CMK (cell line): ENCODE measurements at regions not wholly inside any gene's neighbourhood (a gene's known extent, or its start where the extent isn't known, plus 50 kb on each side); places are given as distances from the start of the nearest gene placed in this dataset.
"Not testable (repeated sequence)": the region's sequence is repeated elsewhere in the genome, so short reads cannot be mapped to it uniquely, and the experiment has no call there.

Experiments used
- DNase-seq: peaks from one replicate; pipeline ENCODE4 v3.0.0-alpha.2; 2010; ENCODE audit warnings: low read depth

DNA sequence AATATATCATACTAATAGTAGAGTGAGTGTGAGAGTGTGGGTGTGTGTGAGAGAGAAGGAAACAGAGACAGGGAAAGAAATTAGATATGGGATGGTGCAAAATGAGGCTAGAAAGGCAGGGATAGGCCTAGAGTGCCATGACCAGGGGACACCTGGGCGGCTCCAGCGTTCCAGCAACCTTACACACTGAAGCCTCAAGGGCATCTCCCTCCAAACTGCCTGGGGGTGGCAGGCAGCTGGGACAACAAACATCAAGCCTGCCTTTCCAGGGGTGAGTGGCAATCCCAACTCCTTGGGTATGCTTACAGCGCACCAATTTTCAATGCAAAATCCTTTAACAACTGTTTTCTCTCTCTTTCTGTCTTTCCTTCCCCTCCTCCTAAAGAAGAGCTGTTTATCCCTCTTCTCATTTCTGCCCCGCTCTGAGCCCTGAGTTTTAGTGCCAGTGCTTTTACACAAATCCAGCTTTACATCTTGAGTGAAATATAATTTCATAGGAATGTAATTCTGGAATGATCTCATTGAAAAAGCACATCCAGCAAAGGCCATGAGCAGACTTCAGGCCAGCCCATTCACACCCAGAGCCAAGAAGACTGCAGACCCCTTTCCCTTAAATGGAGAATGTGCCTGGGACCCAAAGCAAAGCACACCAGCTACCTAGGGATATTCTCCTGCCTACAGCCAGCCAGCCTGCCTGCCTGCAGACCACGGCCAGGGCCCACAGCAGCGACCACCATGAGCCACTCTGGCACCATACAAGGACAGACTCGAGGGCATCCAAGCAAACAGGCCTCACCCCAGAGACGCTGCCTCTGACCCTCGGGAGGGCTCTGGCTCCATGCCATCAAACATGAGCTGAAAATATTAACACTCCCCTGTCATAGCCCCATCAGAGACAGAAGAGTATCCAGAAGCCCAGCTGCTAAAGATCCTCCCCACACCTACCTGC, 90.3 kb downstream of the RPL27A start:
- DNase-seq = no peak

DNA sequence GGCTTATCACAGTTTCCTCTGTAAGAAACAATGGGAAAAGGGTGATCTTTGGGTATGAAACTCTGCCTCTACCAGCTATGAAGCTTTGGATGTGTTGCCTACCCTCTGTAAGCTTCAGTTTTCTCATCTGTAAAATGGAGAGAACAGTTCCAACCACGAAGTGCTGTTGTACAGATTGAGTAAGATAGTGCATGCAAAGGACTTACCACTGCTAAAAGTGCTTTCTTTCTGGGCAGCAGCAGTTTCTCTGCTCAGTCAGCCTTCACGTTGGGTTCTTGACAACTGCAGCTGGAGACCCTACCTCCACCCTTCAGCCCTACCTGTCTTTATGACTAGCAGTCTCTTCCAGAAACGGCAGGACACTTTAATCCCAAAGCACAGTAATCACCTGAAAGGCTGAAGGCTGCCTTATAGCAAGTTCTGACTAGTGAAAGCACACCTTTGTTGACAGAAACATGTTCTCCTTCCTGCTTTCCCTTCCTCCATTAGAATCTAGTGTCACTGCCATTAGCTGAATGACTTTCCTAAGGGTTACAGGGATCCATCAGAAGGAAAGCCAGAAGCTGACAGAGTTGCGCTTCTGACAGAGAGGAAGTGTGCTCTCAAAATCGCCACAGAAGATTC, 91.4 kb downstream of the RPL27A start:
- DNase-seq = no peak

DNA sequence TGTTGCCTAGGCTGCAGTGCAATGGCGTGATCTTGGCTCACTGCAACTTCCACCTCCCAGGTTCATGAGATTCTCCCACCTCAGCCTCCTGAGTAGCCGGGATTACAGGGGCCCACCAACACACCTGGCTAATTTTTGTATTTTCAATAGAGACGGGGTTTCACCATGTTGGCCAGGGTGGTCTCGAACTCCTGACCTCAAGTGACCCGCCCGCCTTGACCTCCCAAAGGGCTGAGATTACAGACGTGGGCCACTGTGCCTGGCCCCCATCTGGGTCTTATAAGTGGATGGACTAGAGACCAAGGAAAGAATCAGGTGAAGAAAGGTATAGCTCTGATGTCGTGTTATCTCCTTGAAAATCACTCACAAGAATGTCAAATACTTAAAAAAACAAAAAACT, 92.3 kb downstream of the RPL27A start:
- DNase-seq = not testable (repeated sequence)

DNA sequence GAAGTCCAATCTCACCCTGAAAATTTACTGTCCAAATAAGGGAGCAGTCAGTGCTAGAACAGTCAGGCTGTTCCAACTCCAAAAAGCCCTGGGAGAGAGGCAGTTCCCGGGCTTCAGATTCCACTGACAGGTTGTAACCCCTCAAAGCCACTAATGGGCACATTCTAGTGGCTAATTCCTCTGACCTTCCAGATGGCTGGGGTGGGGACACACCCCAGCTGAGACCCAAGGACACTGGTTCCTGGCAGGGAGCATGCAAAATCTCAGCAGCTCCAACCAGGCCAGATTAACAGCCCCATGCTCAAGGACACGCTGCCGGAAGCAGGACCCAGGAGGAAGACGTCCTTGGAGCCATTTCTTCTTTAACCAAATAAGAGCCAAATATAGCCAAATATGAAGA, 92.7 kb downstream of the RPL27A start:
- no peak for DNase-seq

DNA sequence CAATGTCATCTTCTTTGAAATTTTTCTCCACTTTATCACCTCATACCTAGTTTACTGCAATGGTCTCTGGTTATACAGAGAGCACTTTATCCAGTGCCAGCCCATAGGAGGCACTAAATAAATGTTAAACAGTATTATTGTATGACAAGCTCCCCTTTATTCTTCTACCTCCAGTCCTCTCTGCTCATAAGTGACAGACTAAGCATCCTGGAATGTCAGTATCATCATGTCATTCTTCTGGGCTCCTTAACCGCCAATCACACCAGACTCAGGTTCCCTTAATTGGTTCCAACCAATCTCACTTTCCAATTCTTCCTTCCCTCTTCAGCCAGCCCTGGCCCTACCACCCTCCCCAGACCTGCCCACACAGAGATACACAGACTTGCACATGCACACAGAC, 93.1 kb downstream of the RPL27A start:
- DNase-seq = no peak

DNA sequence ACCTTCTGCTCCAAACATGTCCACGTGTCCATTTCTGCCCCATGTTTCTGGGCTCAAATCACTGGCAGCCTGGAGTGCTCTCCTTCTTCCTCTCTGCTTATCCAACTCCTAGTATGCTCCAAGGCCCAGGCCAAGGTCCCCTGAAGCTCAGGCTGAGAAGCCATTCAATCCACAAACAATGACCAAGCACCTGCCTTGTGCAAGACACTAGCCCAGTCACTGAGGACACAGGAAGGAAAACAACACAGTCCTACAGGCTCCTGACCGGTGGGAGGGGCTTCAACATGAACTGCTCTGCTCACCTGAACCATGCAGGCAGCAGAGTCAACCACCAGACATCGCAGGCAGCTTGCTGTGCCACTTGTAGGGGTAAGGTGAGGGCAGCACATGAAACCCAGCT, 93.6 kb downstream of the RPL27A start:
- no peak for DNase-seq

DNA sequence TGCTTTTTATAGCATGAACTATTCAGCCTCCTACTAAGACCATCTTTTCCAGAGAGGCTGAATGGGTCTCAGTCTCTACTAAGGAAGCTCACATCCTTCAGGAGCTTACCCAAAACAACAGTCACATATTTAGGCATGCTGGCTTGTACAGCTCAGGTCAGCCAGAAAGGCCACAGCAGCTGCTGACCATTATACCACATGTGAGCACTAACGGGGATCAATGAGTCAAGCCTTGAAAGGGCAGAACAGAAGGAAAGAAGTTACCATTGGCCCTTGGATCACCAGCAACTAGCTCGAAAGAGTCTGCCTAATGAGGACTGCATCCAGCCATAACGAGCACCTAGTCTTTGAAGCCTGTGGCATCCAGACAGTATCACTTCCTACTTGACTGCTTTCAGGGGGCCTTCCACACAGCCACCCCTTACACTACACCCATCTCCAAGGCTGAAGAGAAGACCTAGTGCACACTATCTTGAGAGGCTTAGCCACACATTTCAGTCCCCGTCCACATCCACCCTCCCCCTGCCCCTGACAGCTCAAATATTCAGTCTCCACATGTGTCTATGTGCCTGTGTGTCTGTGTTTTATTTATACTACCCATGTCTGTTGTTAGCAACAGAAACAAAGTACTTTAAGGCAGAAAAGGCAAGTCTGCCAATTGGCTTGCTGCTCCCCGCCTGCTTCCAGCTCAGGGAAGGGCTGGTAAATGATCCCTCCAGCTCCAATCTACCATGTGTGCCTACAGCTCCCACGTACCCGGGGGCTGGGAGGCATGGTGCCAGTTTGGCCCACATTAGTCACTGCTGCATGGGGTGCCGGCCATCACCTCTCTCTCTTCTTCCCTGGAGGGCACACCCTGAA, 95.5 kb downstream of the RPL27A start:
- no peak for DNase-seq

DNA sequence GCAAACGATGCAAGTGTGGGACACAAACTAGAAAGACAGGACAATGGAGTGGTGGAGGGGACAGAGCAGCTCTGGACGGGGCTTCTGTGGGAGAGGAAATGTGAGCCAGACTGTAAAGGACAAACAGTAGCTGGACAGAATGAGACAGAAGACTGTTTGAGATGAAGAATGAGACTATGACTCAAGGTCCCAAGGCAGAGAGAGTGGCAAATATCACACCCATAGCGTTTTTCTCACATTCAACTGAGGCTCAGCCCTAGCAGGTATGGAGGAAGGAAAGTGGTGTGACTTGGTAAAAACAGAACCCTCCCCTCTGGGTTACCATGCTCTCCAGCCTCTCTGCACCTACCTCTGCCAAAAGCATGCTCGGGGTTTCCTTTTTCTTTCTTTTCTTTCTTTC, 96.5 kb downstream of the RPL27A start:
- DNase-seq = no peak

DNA sequence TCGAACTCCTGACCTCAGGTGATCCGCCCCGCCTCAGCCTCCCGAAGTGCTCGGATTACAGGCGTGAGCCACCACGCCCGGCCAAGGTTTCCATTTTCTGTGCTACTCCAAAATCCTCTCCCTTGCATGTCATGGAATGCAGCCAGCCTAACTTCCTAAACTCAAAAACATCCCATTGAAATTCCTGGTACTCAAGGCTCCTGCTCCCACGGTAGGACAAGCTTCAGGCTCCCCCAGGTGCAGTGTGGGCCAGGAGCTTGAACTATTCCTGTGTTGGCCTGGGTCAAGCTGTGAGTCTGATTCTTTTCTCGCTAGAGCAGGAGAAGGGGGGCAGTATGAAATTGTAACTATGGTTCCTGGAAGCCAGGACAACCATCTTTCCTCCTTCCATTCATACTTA, 97.1 kb downstream of the RPL27A start:
- no peak for DNase-seq

DNA sequence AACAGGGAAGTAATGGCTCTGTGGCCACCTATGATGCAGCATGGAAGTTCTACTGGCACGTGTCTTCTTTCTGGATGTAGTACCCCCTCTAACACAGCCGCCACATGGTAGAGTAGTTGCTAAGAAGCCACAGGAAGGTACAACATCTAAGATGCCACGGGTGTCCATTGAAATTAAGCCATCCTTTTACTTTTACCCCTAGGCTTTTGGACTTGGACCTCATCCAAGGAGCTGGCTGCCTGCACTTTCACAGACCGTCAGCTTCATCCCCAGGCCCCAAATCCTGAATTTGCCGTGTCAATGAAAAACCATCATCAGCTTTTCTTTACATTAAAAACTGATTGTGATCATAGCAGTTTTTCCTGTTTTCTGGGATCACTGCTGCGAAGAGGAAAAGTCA, 102.4 kb downstream of the RPL27A start:
- no peak for DNase-seq

DNA sequence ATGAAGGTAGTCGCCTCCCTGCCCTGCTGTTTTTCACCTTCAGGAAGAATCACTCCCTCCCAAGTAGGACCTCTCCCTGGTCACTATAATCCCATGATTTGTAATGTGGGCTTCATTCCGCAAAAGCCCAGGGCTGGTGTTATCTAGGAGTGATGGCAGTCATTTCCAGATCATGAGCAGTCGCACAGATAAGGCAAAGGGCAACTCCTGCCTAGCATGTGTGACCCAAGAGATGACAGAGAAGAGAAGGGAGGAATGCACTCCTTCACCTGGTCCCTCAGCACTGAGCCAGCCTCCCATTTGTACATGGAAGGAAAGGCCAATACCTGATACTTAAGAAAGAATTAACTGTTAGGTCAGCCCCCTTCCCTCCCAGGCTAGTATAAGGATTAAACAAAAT, 102.9 kb downstream of the RPL27A start:
- DNase-seq = no peak

DNA sequence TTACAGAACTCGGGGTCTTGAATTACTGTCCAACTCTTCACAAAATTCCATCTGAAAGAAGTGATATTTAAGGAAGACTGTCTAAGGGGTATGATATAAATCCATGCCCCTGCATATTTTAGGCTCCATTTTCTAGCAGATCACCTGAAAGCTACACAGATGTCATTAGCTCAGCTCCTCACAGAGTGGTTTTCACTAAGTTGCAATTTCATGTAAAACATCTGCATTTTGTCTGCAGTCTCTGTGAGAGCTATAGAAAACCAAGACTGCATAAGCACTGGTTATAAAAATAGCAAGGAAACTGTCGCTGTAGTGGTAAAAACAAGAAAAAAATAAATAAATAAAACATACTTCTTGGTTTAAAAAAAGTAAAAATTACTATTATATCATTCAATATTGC, 103.4 kb downstream of the RPL27A start:
- DNase-seq = no peak

DNA sequence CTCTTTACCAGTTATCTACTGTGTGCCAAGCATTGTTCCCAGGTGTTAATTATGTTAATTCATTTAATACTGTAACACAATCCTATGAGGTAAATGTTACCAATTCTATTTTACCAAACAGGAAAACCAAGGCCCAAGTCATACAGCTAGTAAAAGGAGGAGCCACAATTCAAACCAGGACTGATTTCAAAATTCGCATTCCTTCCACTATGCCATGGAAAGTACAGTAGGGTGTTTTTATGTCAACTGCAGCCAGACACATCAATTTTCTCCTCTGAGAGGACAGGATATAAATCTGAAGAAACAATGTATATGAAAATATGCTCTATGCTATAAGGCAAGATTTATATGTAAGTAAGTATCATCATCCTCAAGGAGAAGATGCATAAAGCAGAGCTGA, 104.3 kb downstream of the RPL27A start:
- DNase-seq = no peak

DNA sequence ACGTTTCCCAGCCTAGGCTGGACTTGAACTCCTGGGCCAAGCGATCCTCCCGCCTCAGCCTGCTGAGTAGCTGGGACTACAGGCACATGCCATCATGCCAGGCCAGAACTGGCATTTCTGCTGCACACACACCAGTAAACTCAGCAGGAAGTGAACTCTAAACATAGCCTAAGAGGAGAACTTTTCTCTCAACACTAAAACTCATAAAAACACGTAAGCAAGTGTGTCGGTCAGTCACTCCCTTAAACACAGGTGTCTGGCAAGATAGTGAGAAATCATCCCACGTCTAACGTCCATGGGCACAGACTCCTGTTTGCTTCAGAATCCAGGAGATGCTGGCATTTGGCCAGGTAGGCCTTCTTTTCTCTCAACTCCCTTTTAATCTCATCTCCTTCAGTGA, 104.8 kb downstream of the RPL27A start:
- DNase-seq = no peak

DNA sequence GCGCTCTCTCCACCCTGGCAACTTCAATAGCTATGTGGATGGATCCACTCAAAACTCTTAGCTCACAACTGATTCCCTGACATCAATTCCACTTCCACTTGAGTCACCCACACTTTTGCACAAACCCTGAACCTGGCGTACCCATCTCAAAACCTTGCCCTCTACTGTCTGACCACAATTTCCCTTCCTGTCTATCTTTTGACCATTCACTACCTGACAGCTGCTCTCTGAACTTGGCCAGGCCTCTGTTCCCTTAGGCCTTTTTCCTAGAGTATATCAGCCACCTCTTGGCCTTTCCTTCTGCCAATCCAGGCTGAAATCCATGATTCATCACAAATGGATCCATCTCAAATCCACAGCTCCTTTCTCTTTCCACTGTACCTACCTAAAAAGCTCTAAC, 106.0 kb downstream of the RPL27A start:
- no peak for DNase-seq

DNA sequence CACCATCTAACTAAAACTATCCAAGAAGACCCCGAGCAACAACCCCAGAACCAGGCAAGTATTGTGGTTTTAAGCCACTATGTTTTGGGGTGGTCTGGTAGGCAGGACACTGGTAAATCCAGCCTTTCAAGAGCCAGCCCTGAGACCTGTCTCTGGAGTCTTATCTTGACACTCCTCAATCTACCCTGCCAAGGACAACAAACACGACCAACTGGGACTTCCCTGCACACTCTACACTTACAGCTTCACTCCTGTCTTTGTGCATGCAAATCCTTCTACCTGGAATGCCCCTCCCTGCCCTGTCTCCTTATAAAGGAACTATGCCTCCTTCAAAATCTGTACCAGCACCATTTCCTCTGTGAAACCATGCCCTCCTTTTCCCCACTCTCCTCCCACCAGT, 107.3 kb downstream of the RPL27A start:
- no peak for DNase-seq

DNA sequence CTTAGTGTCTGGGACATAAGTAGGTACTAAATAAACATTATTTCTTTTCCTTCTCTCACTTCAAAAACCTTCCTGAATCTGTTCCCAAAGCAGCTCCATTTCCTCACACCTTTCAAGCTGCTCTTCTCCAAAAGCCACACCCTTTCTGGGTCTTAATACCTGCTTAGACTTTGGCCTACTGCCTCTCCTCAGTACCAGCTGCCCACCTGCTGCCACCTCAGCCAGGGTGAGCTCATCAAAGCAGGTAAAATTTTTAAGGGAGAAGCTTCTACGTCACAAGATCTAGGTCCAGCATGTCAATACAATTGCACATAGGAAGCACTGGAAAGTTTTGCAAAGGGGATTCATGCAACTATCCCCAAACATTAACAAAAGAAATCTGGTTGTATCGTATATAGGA, 108.4 kb downstream of the RPL27A start:
- no peak for DNase-seq

DNA sequence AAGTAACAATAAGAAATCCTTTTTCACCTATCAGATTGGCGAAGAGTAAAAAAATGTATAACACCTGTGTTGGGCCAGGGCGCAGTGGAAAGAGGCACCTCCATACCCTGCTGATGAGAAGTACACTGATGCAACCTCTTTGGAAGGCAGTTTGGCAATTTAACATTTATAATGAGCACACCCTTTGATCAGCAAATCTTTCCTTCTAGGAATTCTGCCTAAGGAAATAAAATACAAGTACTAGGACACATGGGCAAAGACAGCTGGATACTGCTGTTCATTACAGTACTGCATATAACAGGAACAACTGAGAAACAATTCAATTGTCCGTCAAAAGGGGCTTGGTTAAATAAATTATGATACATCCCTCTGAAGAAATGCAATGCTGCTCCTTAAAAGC, 110.1 kb downstream of the RPL27A start:
- DNase-seq = no peak

DNA sequence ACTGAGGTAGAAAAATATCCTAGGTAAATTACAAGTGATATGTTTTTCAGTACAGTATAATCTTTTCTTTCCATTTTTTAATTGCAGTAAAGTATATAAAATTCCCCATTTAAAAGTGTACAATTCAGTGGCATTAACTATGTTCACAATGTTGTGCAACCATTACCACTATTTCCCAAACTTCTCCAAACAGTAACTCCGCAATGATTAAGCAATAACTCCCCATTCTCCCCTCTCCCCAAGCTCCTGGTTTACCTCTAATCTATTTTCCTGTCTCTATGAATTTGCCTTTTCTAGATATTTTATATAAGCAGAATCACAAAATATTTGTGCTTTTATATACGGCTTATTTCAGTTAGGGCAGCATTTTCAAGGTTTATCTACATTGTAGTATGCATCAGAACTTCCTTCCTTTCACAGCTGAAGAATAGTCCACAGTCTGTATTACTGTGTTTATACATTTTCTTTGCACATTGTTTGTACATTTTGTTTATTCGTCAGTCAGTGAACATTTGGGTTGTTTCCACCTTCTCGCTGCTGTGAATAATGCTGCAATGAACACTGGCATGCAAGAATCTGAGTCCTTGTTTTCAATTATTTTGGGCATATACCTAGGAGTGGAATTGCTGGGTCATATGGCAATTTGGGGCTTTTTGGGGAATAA, 110.7 kb downstream of the RPL27A start:
- no peak for DNase-seq

DNA sequence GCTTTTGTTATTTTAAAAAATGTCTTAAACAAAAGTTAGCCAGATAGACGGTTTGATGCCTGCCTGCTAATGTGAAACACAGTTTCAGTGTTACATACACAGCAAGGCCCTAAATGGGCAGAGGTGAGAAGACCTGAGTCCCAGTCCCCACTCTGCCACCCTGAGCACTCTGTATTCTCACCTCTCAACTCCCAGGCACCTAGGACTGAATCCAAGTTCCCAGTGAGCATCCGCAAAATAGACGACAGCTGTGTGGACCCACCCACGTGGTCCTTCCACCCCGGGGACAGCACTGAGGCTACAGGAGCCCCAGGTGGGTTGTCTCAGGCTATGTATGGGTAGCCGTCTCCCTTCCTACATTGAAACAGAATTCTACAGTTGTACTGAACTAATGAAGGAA, 111.5 kb downstream of the RPL27A start:
- no peak for DNase-seq

DNA sequence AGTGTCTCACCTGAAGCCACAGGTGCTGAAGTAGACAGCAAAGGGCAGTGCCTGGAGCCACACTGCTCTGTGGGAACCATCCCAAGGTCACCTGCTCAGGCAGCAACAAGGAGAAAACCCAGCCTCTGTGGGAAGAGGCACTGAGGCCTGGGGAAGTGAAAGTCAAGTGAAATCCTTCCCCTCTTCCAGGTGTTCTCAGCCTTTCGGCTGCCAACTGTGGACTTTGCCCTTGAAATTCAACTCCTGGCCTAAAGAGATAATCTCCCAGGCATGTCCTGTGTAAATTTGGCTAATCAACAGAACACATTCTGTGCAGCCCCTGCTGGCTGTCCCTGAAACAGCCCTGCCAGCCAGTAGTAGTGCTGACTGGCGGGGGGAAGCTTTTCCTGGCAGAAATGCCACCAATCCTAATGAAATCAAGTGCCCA, 112.1 kb downstream of the RPL27A start:
- DNase-seq = no peak

DNA sequence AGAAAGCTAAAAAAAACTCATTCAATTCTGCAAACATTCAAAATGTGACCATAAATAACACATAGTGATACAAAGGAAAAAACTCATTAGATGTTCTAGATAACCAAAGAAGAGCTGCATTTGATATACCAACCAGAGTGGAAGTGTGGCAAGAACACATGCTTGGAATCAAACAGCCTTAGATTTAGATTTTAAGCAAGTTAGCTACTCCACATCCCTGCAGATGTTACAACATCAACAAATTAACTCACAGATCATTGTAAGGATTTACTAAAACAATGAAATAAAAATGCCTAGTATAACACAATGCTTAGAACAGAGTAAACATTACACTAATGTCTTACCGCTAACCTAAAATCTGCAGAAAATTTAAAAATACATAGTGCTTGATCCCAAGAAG, 114.0 kb upstream of the AKIP1 start:
- DNase-seq = no peak
